Caco-2 (cell line): ENCODE measurements at regions not wholly inside any gene's neighbourhood (a gene's known extent, or its start where the extent isn't known, plus 50 kb on each side); places are given as distances from the start of the nearest gene placed in this dataset.
A peak's percentile ranks its signal among the peaks of the same experiment; 100 is the strongest.

Experiments
- BruUV-seq: library from RNA; stranded (reverse); fragments of 400-500 nt; replicated peaks from 2 replicates; lab custom pipeline; 2021; lab: Mats Ljungman, UMichigan
- CTCF ChIA-PET: fragments of 300-600 bp; sonication (Branson Sonifier 250); formaldehyde crosslinking; loops from one replicate; lab custom pipeline; 2022; ENCODE audit warnings: antibody characterized with exemption; lab: Charles Lee
- POLR2A ChIA-PET: fragments of 300-600 bp; sonication (Branson Sonifier 250); formaldehyde crosslinking; loops from one replicate; lab custom pipeline; 2022; ENCODE audit warnings: antibody characterized with exemption; lab: Charles Lee
- DNase-seq, 2 experiments: peaks; one replicate each; pipeline versions ENCODE4 v3.0.0 to v3.0.0-alpha.2; 2020 to 2022
- H3K27me3 ChIP-seq: replicated peaks from 2 replicates; pipeline ENCODE4 v1.6.0; 2011; ENCODE audit warnings: low read length; ENCODE audit not compliant: control insufficient read depth, insufficient read depth
- H3K36me3 ChIP-seq: 2 replicates; pipeline ENCODE4 v1.5.1; 2011; ENCODE audit warnings: low read length; ENCODE audit not compliant: control insufficient read depth, insufficient read depth
- H3K4me1 ChIP-seq: fragments of 250-450 bp; sonication (Bioruptor Pico); 2 replicates; pipeline ENCODE4 v1.5.1; 2020; ENCODE audit warnings: mild to moderate bottlenecking
- H3K4me3 ChIP-seq: 2 replicates; pipeline ENCODE4 v1.5.1; 2011; ENCODE audit warnings: low read depth, mild to moderate bottlenecking, control low read depth, low read length
- H3K9me3 ChIP-seq: fragments of 250-450 bp; sonication (Bioruptor Pico); 2 replicates; pipeline ENCODE4 v1.5.1; 2020; ENCODE audit warnings: mild to moderate bottlenecking, moderate library complexity
- H3K27ac Mint-ChIP-seq: one replicate; pipeline ENCODE4 v1.8.0; 2022; ENCODE audit warnings: mixed read lengths; ENCODE audit not compliant: unreplicated experiment
- H3K27me3 Mint-ChIP-seq: one replicate; pipeline ENCODE4 v1.8.0; 2022; ENCODE audit warnings: mixed read lengths; ENCODE audit not compliant: insufficient read depth, unreplicated experiment
- H3K36me3 Mint-ChIP-seq: one replicate; pipeline ENCODE4 v1.8.0; 2022; ENCODE audit warnings: mild to moderate bottlenecking, mixed read lengths; ENCODE audit not compliant: insufficient read depth, unreplicated experiment
- H3K4me1 Mint-ChIP-seq: one replicate; pipeline ENCODE4 v1.8.0; 2022; ENCODE audit warnings: low read depth, mixed read lengths; ENCODE audit not compliant: unreplicated experiment
- H3K4me3 Mint-ChIP-seq: one replicate; pipeline ENCODE4 v1.8.0; 2022; ENCODE audit warnings: mild to moderate bottlenecking, moderate library complexity, mixed read lengths; ENCODE audit not compliant: unreplicated experiment
- H3K9me3 Mint-ChIP-seq: one replicate; pipeline ENCODE4 v1.8.0; 2022; ENCODE audit warnings: mixed read lengths; ENCODE audit not compliant: unreplicated experiment
- CTCF ChIP-seq, 2 experiments: fragments of 200-600 bp in 1 of 2; IDR thresholded peaks; 1 replicate in 1 of 2; 2 replicates in 1 of 2; pipeline versions ENCODE4 v1.5.1 to v1.8.0; 2011 to 2022; ENCODE audit warnings: antibody characterized with exemption in 1 of 2, control low read depth in 1 of 2, inconsistent platforms in 1 of 2, low read depth in 1 of 2, low read length in 1 of 2, mild to moderate bottlenecking in 1 of 2, moderate library complexity in 1 of 2; ENCODE audit not compliant: insufficient read depth in 1 of 2, severe bottlenecking in 1 of 2, unreplicated experiment in 1 of 2
- intact Hi-C: fragments of 100-400 bp; cut with micrococcal nuclease; formaldehyde crosslinking; loops from one replicate; pipeline ENCODE4 v1.10.0; 2022; ENCODE audit not compliant: unreplicated experiment

GRCh38 chr5:121745407-121745806 is 106.3 kb upstream of the FTMT start:
- intact Hi-C loops = no loop called here
- no peak overlapping the region for H3K4me3 Mint-ChIP-seq

GRCh38 chr5:121746763-121747162 is 104.9 kb upstream of the FTMT start:
- CTCF ChIA-PET = no interaction called here
- H3K36me3 Mint-ChIP-seq = no peaks in the 10 kb centered on the region
- no peaks in the 10 kb centered on the region for H3K4me1 Mint-ChIP-seq
- no peak for TF ChIP-seq CTCF (IDR thresholded peaks at IDR 0.05; ENCODE audit: insufficient read depth in 1 of 2, low read depth in 1 of 2, low read length in 1 of 2, severe bottlenecking in 1 of 2, unreplicated experiment in 1 of 2)
- no peak overlapping the region for H3K4me3 Mint-ChIP-seq
- no peak overlapping the region for H3K27ac Mint-ChIP-seq
- no peaks in the 10 kb centered on the region for H3K36me3 ChIP-seq
- H3K27me3 ChIP-seq = no peaks in the 10 kb centered on the region
- BruUV-seq = no TSS peak
- no peak overlapping the region for H3K4me3 ChIP-seq
- H3K27me3 Mint-ChIP-seq = no peaks in the 10 kb centered on the region
- H3K9me3 Mint-ChIP-seq = no peaks in the 10 kb centered on the region
- no peaks in the 10 kb centered on the region for H3K9me3 ChIP-seq
- no peak for DNase-seq
- intact Hi-C loops = no loop called here
- H3K4me1 ChIP-seq = no peaks in the 10 kb centered on the region
- POLR2A ChIA-PET = no interaction called here

More at GRCh38 chr5:121745407-121745806, 106.3 kb upstream of the FTMT start:
- H3K4me3 ChIP-seq = no peak overlapping the region
- Mint-ChIP-seq H3K36me3 (no peaks in the 10 kb centered on the region), H3K9me3 (peaks cover 9% of the 10 kb centered on the region), H3K27me3 (no peaks in the 10 kb centered on the region), H3K4me1 (no peaks in the 10 kb centered on the region), H3K27ac (no peak overlapping the region)
- no peaks in the 10 kb centered on the region for H3K36me3 ChIP-seq
- H3K27me3 ChIP-seq = no peaks in the 10 kb centered on the region
- no peaks in the 10 kb centered on the region for H3K9me3 ChIP-seq
- no peak for DNase-seq
- no peaks in the 10 kb centered on the region for H3K4me1 ChIP-seq
- no peak for TF ChIP-seq CTCF (IDR thresholded peaks at IDR 0.05; ENCODE audit: insufficient read depth in 1 of 2, low read depth in 1 of 2, low read length in 1 of 2, severe bottlenecking in 1 of 2, unreplicated experiment in 1 of 2)
- no TSS peak for BruUV-seq
- POLR2A ChIA-PET = no interaction called here
- CTCF ChIA-PET = no interaction called here

GRCh38 chr5:121748686-121749085 is 103.0 kb upstream of the FTMT start:
- Histone ChIP-seq H3K4me1 (no peaks in the 10 kb centered on the region), H3K27me3 (no peaks in the 10 kb centered on the region), H3K9me3 (no peaks in the 10 kb centered on the region), H3K36me3 (no peaks in the 10 kb centered on the region), H3K4me3 (no peak overlapping the region)
- Mint-ChIP-seq H3K36me3 (no peaks in the 10 kb centered on the region), H3K9me3 (no peaks in the 10 kb centered on the region), H3K27me3 (no peaks in the 10 kb centered on the region), H3K4me3 (no peak overlapping the region), H3K27ac (peak overlapping the region; percentile 20), H3K4me1 (no peaks in the 10 kb centered on the region)
- no peak for TF ChIP-seq CTCF (IDR thresholded peaks at IDR 0.05; ENCODE audit: insufficient read depth in 1 of 2, low read depth in 1 of 2, low read length in 1 of 2, severe bottlenecking in 1 of 2, unreplicated experiment in 1 of 2)
- intact Hi-C loops = no loop called here
- POLR2A ChIA-PET = no interaction called here
- no peak for DNase-seq
- CTCF ChIA-PET = no interaction called here
- no TSS peak for BruUV-seq
